GM23338 (cell line): ENCODE measurements at regions not wholly inside any gene's neighbourhood (a gene's known extent, or its start where the extent isn't known, plus 50 kb on each side); places are given as distances from the start of the nearest gene placed in this dataset.

Source experiments
- ATAC-seq: fragments of 200-7000 bp; cut with Tn5 transposase; 3 replicates; pipeline ENCODE4 v1.9.1; 2020
- DNase-seq: peaks from one replicate; pipeline ENCODE4 v3.0.0-alpha.2; 2015; ENCODE audit warnings: low spot score
- H2AFZ ChIP-seq: fragments of 200-600 bp; sonication (generic); 2 replicates; pipeline ENCODE4 v1.8.0; 2016; ENCODE audit warnings: antibody characterized with exemption, mild to moderate bottlenecking, moderate library complexity
- H3F3A ChIP-seq: fragments of 200-600 bp; sonication (generic); replicated peaks from 2 replicates; pipeline ENCODE4 v1.8.0; 2017; ENCODE audit warnings: antibody characterized with exemption, mixed run types, low read depth
- H3K27ac ChIP-seq: fragments of 200-600 bp; sonication (generic); 2 replicates; pipeline ENCODE4 v1.6.1; 2016; ENCODE audit warnings: low read depth
- H3K27me3 ChIP-seq: fragments of 200-600 bp; sonication (generic); 2 replicates; pipeline ENCODE4 v1.8.0; 2016; ENCODE audit warnings: mild to moderate bottlenecking, mixed run types, moderate library complexity; ENCODE audit not compliant: insufficient read depth
- H3K36me3 ChIP-seq: fragments of 200-600 bp; sonication (generic); 2 replicates; pipeline ENCODE4 v1.8.0; 2016; ENCODE audit warnings: mild to moderate bottlenecking; ENCODE audit not compliant: insufficient read depth
- H3K4me1 ChIP-seq: fragments of 200-600 bp; sonication (generic); 2 replicates; pipeline ENCODE4 v1.8.0; 2016; ENCODE audit warnings: mild to moderate bottlenecking, moderate library complexity; ENCODE audit not compliant: insufficient read depth
- H3K4me2 ChIP-seq: fragments of 200-600 bp; sonication (generic); 2 replicates; pipeline ENCODE4 v1.7.1; 2017; ENCODE audit warnings: mixed run types
- H3K4me3 ChIP-seq: fragments of 200-600 bp; sonication (generic); 2 replicates; pipeline ENCODE4 v1.6.1; 2016; ENCODE audit warnings: mixed run types
- H3K79me2 ChIP-seq: fragments of 200-600 bp; sonication (generic); replicated peaks from 2 replicates; pipeline ENCODE4 v1.8.0; 2017; ENCODE audit warnings: mild to moderate bottlenecking; ENCODE audit not compliant: insufficient read depth
- H3K9me2 ChIP-seq: fragments of 200-600 bp; sonication (generic); 2 replicates; pipeline ENCODE4 v1.8.0; 2017; ENCODE audit not compliant: insufficient read depth
- H4K20me1 ChIP-seq: fragments of 200-600 bp; sonication (generic); replicated peaks from 2 replicates; pipeline ENCODE4 v1.8.0; 2017; ENCODE audit warnings: mild to moderate bottlenecking; ENCODE audit not compliant: insufficient read depth
- H3K27ac Mint-ChIP-seq: 2 replicates; pipeline ENCODE4 v1.8.0; 2020; ENCODE audit warnings: inconsistent platforms, mild to moderate bottlenecking, moderate library complexity, mixed read lengths
- H3K27me3 Mint-ChIP-seq: 3 replicates; pipeline ENCODE4 v1.8.0; 2022; ENCODE audit warnings: low read depth, mild to moderate bottlenecking, moderate library complexity, mixed read lengths, inconsistent platforms; ENCODE audit not compliant: insufficient read depth, poor library complexity
- H3K36me3 Mint-ChIP-seq: 3 replicates; pipeline ENCODE4 v1.8.0; 2021; ENCODE audit warnings: low read depth, mild to moderate bottlenecking, inconsistent platforms, moderate library complexity, mixed read lengths
- H3K4me1 Mint-ChIP-seq: 3 replicates; pipeline ENCODE4 v1.8.0; 2020; ENCODE audit warnings: mild to moderate bottlenecking, inconsistent platforms, mixed read lengths
- H3K4me3 Mint-ChIP-seq: 3 replicates; pipeline ENCODE4 v1.8.0; 2021; ENCODE audit warnings: moderate library complexity, mild to moderate bottlenecking, inconsistent platforms, mixed read lengths
- H3K9me3 Mint-ChIP-seq: 3 replicates; pipeline ENCODE4 v1.8.0; 2020; ENCODE audit warnings: moderate library complexity, mild to moderate bottlenecking, inconsistent platforms, mixed read lengths
- CTCF ChIP-seq, 2 experiments: fragments of 200-600 bp in 1 of 2; sonication (generic) in 1 of 2; conservative IDR thresholded peaks; 2 replicates each; pipeline versions ENCODE4 v1.5.1 to v1.6.1; 2016 to 2017; ENCODE audit warnings: antibody characterized with exemption in 2 of 2, low read depth in 2 of 2, mild to moderate bottlenecking in 2 of 2, moderate library complexity in 1 of 2
- EZH2 ChIP-seq: fragments of 200-600 bp; sonication (generic); IDR thresholded peaks from one replicate; pipeline ENCODE4 v1.8.0; 2017; ENCODE audit warnings: antibody characterized with exemption, mild to moderate bottlenecking, low read depth; ENCODE audit not compliant: unreplicated experiment
- EZH2phosphoT487 ChIP-seq: fragments of 200-600 bp; sonication (generic); IDR thresholded peaks from one replicate; pipeline ENCODE4 v1.8.1; 2018; ENCODE audit warnings: antibody characterized with exemption; ENCODE audit not compliant: unreplicated experiment
- JUNB ChIP-seq: IDR thresholded peaks from one replicate; pipeline ENCODE4 v1.6.1; 2016; ENCODE audit warnings: antibody characterized with exemption; ENCODE audit not compliant: unreplicated experiment
- NANOG ChIP-seq: IDR thresholded peaks from 2 replicates; pipeline ENCODE4 v1.6.1; 2016; ENCODE audit warnings: antibody characterized with exemption, borderline replicate concordance
- POLR2AphosphoS5 ChIP-seq: IDR thresholded peaks from 2 replicates; pipeline ENCODE4 v1.6.1; 2016; ENCODE audit warnings: antibody characterized with exemption, low read depth
- REST ChIP-seq: IDR thresholded peaks from one replicate; pipeline ENCODE4 v1.6.1; 2018; ENCODE audit warnings: antibody characterized with exemption; ENCODE audit not compliant: unreplicated experiment
- STAT1 ChIP-seq: IDR thresholded peaks from one replicate; pipeline ENCODE4 v1.6.1; 2016; ENCODE audit warnings: antibody characterized with exemption; ENCODE audit not compliant: unreplicated experiment
- ZNF114 ChIP-seq: fragments of 250-450 bp; sonication (Bioruptor Pico); IDR thresholded peaks from 2 replicates; pipeline ENCODE4 v1.5.0; 2020; ENCODE audit warnings: mild to moderate bottlenecking, moderate library complexity
- TF ChIP-seq, protein P1 (sequence below): IDR thresholded peaks from 2 replicates; pipeline ENCODE4 v1.6.1; 2016; ENCODE audit warnings: antibody characterized with exemption
- TF ChIP-seq, protein P2 (sequence below): fragments of 250-450 bp; sonication (Bioruptor Pico); IDR thresholded peaks from 2 replicates; pipeline ENCODE4 v1.5.0; 2020; ENCODE audit warnings: mild to moderate bottlenecking, moderate library complexity

- TF ChIP-seq REST (no peak), NANOG (no peak), JUNB (no peak), CTCF (conservative IDR thresholded peaks at IDR 0.05; ENCODE audit: low read depth in 2 of 2) (no peak), STAT1 (no peak)
- TF ChIP-seq, protein P1, sequence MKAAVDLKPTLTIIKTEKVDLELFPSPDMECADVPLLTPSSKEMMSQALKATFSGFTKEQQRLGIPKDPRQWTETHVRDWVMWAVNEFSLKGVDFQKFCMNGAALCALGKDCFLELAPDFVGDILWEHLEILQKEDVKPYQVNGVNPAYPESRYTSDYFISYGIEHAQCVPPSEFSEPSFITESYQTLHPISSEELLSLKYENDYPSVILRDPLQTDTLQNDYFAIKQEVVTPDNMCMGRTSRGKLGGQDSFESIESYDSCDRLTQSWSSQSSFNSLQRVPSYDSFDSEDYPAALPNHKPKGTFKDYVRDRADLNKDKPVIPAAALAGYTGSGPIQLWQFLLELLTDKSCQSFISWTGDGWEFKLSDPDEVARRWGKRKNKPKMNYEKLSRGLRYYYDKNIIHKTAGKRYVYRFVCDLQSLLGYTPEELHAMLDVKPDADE, result no peak
These were observed 289.4 kb upstream of the MYOCD start (continued) for GRCh38 chr17:12376276-12376675.

- H3K4me3 ChIP-seq, result no peak overlapping the region
- DNase-seq, result no peak
- H3K79me2 ChIP-seq, result no peaks in the 10 kb centered on the region
- Mint-ChIP-seq H3K27me3 (no peaks in the 10 kb centered on the region), H3K4me3 (no peak overlapping the region), H3K36me3 (no peaks in the 10 kb centered on the region), H3K27ac (peak overlapping the region; percentile 84; the same call in 1 of the 2 replicates), H3K9me3 (peaks cover 6% of the 10 kb centered on the region), H3K4me1 (peaks cover 4% of the 10 kb centered on the region)
- H2AFZ ChIP-seq, result no peak overlapping the region
- no peaks in the 10 kb centered on the region for H3K4me1 ChIP-seq
- no peak overlapping the region for H3K4me2 ChIP-seq
- no peak overlapping the region for H3K27ac ChIP-seq
- H3F3A ChIP-seq, result no peaks in the 10 kb centered on the region
- H3K36me3 ChIP-seq, result no peaks in the 10 kb centered on the region
- no peak for ATAC-seq
- no peaks in the 10 kb centered on the region for H4K20me1 ChIP-seq
- peaks cover 8% of the 10 kb centered on the region; the same call in 1 of the 2 replicates for H3K9me2 ChIP-seq
- H3K27me3 ChIP-seq, result no peaks in the 10 kb centered on the region
- TF ChIP-seq, protein P2, sequence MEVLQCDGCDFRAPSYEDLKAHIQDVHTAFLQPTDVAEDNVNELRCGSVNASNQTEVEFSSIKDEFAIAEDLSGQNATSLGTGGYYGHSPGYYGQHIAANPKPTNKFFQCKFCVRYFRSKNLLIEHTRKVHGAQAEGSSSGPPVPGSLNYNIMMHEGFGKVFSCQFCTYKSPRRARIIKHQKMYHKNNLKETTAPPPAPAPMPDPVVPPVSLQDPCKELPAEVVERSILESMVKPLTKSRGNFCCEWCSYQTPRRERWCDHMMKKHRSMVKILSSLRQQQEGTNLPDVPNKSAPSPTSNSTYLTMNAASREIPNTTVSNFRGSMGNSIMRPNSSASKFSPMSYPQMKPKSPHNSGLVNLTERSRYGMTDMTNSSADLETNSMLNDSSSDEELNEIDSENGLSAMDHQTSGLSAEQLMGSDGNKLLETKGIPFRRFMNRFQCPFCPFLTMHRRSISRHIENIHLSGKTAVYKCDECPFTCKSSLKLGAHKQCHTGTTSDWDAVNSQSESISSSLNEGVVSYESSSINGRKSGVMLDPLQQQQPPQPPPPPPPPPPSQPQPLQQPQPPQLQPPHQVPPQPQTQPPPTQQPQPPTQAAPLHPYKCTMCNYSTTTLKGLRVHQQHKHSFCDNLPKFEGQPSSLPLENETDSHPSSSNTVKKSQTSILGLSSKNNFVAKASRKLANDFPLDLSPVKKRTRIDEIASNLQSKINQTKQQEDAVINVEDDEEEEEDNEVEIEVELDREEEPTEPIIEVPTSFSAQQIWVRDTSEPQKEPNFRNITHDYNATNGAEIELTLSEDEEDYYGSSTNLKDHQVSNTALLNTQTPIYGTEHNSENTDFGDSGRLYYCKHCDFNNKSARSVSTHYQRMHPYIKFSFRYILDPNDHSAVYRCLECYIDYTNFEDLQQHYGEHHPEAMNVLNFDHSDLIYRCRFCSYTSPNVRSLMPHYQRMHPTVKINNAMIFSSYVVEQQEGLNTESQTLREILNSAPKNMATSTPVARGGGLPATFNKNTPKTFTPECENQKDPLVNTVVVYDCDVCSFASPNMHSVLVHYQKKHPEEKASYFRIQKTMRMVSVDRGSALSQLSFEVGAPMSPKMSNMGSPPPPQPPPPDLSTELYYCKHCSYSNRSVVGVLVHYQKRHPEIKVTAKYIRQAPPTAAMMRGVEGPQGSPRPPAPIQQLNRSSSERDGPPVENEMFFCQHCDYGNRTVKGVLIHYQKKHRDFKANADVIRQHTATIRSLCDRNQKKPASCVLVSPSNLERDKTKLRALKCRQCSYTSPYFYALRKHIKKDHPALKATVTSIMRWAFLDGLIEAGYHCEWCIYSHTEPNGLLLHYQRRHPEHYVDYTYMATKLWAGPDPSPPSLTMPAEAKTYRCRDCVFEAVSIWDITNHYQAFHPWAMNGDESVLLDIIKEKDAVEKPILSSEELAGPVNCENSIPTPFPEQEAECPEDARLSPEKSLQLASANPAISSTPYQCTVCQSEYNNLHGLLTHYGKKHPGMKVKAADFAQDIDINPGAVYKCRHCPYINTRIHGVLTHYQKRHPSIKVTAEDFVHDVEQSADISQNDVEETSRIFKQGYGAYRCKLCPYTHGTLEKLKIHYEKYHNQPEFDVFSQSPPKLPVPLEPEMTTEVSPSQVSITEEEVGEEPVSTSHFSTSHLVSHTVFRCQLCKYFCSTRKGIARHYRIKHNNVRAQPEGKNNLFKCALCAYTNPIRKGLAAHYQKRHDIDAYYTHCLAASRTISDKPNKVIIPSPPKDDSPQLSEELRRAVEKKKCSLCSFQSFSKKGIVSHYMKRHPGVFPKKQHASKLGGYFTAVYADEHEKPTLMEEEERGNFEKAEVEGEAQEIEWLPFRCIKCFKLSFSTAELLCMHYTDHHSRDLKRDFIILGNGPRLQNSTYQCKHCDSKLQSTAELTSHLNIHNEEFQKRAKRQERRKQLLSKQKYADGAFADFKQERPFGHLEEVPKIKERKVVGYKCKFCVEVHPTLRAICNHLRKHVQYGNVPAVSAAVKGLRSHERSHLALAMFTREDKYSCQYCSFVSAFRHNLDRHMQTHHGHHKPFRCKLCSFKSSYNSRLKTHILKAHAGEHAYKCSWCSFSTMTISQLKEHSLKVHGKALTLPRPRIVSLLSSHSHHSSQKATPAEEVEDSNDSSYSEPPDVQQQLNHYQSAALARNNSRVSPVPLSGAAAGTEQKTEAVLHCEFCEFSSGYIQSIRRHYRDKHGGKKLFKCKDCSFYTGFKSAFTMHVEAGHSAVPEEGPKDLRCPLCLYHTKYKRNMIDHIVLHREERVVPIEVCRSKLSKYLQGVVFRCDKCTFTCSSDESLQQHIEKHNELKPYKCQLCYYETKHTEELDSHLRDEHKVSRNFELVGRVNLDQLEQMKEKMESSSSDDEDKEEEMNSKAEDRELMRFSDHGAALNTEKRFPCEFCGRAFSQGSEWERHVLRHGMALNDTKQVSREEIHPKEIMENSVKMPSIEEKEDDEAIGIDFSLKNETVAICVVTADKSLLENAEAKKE (CRISPR knock-in tag), result no peak
- TF ChIP-seq EZH2 (no peak), JUNB (no peak), NANOG (no peak), POLR2AphosphoS5 (no peak), EZH2phosphoT487 (no peak), ZNF114 (CRISPR knock-in tag) (no peak)
These were observed 279.5 kb upstream of the MYOCD start for GRCh38 chr17:12386225-12386624.
